NB4 (cell line): ENCODE measurements at regions not wholly inside any gene's neighbourhood (a gene's known extent, or its start where the extent isn't known, plus 50 kb on each side); places are given as distances from the start of the nearest gene placed in this dataset.

Experiments used
- MYC ChIP-seq: IDR thresholded peaks from 2 replicates; pipeline ENCODE4 v1.6.1; 2011; ENCODE audit warnings: low read depth, low read length
- POLR2A ChIP-seq: IDR thresholded peaks from 2 replicates; pipeline ENCODE4 v1.6.1; 2011; ENCODE audit warnings: mild to moderate bottlenecking; ENCODE audit not compliant: insufficient read length; ENCODE audit errors: extremely low read depth
- TF ChIP-seq, protein P1 (sequence below): IDR thresholded peaks from one replicate; pipeline ENCODE4 v1.5.1; 2012; ENCODE audit warnings: low read depth, low read length
- TF ChIP-seq, protein P2 (sequence below): IDR thresholded peaks from 2 replicates; pipeline ENCODE4 v1.6.1; 2011; ENCODE audit warnings: low read depth, low read length

DNA sequence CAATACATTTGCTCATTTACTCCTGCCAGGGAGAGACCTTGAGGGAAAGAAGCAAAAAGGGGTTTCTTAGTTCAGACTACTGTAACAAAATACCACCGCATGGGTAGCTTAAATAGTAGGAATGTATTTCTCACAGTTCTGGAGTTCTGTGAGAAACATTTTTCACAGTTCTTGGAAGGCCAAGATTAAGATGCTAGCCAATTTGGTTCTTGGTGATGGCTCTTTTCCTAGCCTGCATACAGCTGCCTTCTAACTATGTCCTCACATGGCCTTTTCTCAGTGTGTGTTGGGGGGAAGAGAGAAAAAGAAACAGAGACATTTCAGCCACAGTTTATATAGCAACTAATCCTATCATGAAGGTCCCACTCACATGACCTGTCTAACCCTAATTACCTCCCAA lies 1644.7 kb upstream of the C9orf72 start:
- TF ChIP-seq POLR2A (no peak), MYC (no peak)
- TF ChIP-seq, protein P1, sequence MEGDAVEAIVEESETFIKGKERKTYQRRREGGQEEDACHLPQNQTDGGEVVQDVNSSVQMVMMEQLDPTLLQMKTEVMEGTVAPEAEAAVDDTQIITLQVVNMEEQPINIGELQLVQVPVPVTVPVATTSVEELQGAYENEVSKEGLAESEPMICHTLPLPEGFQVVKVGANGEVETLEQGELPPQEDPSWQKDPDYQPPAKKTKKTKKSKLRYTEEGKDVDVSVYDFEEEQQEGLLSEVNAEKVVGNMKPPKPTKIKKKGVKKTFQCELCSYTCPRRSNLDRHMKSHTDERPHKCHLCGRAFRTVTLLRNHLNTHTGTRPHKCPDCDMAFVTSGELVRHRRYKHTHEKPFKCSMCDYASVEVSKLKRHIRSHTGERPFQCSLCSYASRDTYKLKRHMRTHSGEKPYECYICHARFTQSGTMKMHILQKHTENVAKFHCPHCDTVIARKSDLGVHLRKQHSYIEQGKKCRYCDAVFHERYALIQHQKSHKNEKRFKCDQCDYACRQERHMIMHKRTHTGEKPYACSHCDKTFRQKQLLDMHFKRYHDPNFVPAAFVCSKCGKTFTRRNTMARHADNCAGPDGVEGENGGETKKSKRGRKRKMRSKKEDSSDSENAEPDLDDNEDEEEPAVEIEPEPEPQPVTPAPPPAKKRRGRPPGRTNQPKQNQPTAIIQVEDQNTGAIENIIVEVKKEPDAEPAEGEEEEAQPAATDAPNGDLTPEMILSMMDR, result no peak
- TF ChIP-seq, protein P2, sequence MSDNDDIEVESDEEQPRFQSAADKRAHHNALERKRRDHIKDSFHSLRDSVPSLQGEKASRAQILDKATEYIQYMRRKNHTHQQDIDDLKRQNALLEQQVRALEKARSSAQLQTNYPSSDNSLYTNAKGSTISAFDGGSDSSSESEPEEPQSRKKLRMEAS, result no peak
